T-helper 1 cell treated with Interleukin-12 subunit alpha and Interleukin-12 subunit beta and Interleukin-4 antibody, amounts not matched to agents 30 μg/mL and 1 μg/mL, for 36 hours (primary cell): ENCODE measurements at regions not wholly inside any gene's neighbourhood (a gene's known extent, or its start where the extent isn't known, plus 50 kb on each side); places are given as distances from the start of the nearest gene placed in this dataset.
"Not testable (repeated sequence)": the region's sequence is repeated elsewhere in the genome, so short reads cannot be mapped to it uniquely, and the experiment has no call there.

Source experiments
- H3K27ac Mint-ChIP-seq: one replicate; pipeline ENCODE4 v1.8.0; 2021; ENCODE audit warnings: mild to moderate bottlenecking, mixed read lengths
- H3K27me3 Mint-ChIP-seq: one replicate; pipeline ENCODE4 v1.8.0; 2021; ENCODE audit warnings: low read depth, mixed read lengths
- H3K36me3 Mint-ChIP-seq: one replicate; pipeline ENCODE4 v1.8.0; 2021; ENCODE audit warnings: low read depth, mixed read lengths
- H3K4me1 Mint-ChIP-seq: one replicate; pipeline ENCODE4 v1.8.0; 2021; ENCODE audit warnings: low read depth, mixed read lengths
- H3K4me3 Mint-ChIP-seq: one replicate; pipeline ENCODE4 v1.8.0; 2021; ENCODE audit warnings: mild to moderate bottlenecking, moderate library complexity, mixed read lengths
- H3K9me3 Mint-ChIP-seq: one replicate; pipeline ENCODE4 v1.8.0; 2021; ENCODE audit warnings: mixed read lengths

DNA sequence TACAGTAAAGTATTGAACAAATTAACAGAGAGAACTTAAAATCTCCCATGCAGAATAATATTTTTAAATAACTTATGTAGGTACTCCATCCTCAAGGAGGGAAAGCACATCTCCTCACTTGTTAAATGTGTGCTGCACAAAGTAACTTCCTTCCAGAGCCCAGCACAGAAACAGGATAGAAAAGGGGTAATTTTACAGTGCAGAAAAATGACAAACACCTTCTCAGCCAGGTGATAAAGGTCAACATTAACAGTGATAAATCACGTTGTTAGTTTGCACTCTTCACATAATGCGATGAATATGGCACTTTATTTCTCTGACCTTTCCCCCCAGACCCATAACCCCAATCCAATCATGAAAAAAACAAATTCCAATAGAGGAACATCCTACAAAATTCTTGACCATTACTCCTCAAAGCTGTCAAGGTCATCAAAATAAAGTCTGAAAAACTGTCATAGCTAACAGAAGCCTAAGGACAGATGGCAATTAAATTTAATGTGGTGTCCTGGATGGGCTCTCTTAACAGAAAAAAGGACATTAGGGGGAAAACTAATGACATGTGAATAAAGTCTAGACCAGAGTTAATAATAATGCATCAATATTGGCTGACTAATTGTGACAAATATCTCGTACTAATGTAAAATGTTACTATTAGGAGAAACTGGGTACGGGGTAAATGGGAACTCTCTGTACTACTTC is 547.4 kb upstream of the AGA start:
- no peaks in the 10 kb centered on the region for H3K4me1 Mint-ChIP-seq
- H3K9me3 Mint-ChIP-seq = no peaks in the 10 kb centered on the region
- H3K4me3 Mint-ChIP-seq = no peak overlapping the region
- H3K27ac Mint-ChIP-seq = no peak overlapping the region
- no peaks in the 10 kb centered on the region for H3K27me3 Mint-ChIP-seq
- H3K36me3 Mint-ChIP-seq = no peaks in the 10 kb centered on the region

DNA sequence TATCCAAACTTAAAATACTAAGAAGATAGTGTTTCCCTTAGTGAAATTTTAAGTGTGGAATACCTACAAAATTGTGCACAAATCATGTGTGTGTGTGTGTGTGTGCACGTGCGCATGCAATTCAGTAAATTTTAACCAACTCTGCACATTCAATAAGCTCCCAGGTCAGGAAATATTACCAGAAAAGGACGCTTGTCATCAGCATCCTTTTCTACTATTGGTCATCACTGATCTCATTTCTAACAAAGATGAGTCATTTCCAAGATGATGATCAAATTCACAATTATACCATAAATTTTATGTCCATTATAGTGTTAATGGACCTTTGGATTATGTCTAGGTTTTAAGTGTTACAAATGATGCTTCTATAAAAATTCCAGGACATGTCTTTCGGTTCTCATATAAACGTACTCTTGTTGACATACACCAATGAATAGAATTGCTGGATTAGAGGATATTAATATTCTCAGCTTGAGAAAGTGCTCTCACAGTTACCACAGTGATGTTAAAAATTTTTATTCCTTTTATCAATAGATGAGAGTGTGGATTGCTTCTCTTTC is 560.9 kb upstream of the AGA start:
- peaks cover 7% of the 10 kb centered on the region for H3K9me3 Mint-ChIP-seq
- H3K27me3 Mint-ChIP-seq = no peaks in the 10 kb centered on the region
- no peak overlapping the region for H3K27ac Mint-ChIP-seq

DNA sequence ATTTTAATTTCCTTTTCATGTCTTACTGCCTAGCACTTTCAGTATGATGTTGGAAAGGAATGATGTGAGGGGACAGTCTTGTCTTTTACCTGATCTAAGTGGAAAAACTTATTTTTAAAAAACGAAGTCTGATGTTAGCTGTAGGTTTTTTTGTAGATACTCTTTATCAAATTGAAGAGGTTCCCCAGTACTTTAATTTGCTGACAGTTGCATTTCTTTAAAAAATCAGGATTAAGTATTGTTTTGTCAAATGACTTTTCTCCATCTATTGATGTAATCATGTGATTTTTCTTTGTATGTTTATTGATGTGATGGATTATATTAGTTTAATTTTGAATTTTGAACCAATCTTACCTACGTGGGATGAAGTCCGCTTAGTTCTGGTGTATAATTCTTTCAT is 568.4 kb upstream of the AGA start:
- H3K9me3 Mint-ChIP-seq = no peaks in the 10 kb centered on the region
- H3K4me1 Mint-ChIP-seq = no peaks in the 10 kb centered on the region
- no peak overlapping the region for H3K27ac Mint-ChIP-seq
- H3K27me3 Mint-ChIP-seq = no peaks in the 10 kb centered on the region
- H3K4me3 Mint-ChIP-seq = no peak overlapping the region
- no peaks in the 10 kb centered on the region for H3K36me3 Mint-ChIP-seq

More for the DNA sequence above, 560.9 kb upstream of the AGA start:
- Mint-ChIP-seq H3K4me3 (no peak overlapping the region), H3K36me3 (no peaks in the 10 kb centered on the region), H3K4me1 (no peaks in the 10 kb centered on the region)

DNA sequence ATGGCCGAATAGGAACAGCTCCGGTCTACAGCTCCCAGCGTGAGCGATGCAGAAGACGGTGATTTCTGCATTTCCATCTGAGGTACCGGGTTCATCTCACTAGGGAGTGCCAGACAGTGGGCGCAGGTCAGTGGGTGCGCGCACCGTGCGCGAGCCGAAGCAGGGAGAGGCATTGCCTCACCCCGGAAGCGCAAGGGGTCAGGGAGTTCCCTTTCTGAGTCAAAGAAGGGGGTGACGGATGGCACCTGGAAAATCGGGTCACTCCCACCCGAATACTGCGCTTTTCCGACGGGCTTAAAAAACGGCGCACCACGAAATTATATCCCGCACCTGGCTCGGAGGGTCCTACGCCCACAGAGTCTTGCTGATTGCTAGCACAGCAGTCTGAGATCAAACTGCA is 572.8 kb upstream of the AGA start:
- not testable (repeated sequence) for H3K4me1 Mint-ChIP-seq, H3K27me3 Mint-ChIP-seq, H3K27ac Mint-ChIP-seq, H3K36me3 Mint-ChIP-seq, H3K9me3 Mint-ChIP-seq, H3K4me3 Mint-ChIP-seq

DNA sequence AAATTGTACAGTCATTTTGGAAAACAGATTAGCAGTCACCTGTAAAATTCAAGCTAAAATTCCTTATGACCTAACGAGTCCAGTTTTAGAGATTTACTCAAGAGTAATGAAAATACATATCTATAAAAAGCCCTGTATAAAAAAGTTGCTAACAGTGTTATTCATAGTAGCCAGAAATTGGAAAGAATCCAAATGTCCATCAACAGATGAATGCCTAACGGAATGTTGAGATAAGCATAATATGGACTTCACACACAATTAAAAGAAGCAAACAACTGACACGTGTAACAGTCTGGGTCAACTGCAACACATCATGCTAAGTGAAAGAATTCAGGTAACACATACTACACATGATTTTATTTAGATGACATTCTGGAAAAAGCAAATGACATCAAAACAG is 584.8 kb upstream of the AGA start:
- no peaks in the 10 kb centered on the region for H3K4me1 Mint-ChIP-seq
- H3K27me3 Mint-ChIP-seq = no peaks in the 10 kb centered on the region
- no peaks in the 10 kb centered on the region for H3K36me3 Mint-ChIP-seq
- H3K27ac Mint-ChIP-seq = no peak overlapping the region
- no peaks in the 10 kb centered on the region for H3K9me3 Mint-ChIP-seq
- H3K4me3 Mint-ChIP-seq = no peak overlapping the region

GRCh38 chr4:178027796-178028195 is 585.6 kb upstream of the AGA start:
- Mint-ChIP-seq H3K4me1 (no peaks in the 10 kb centered on the region), H3K27me3 (no peaks in the 10 kb centered on the region), H3K27ac (no peak overlapping the region), H3K9me3 (no peaks in the 10 kb centered on the region), H3K36me3 (no peaks in the 10 kb centered on the region), H3K4me3 (no peak overlapping the region)

GRCh38 chr4:178028481-178028880 is 586.2 kb upstream of the AGA start:
- Mint-ChIP-seq H3K27me3 (no peaks in the 10 kb centered on the region), H3K27ac (no peak overlapping the region), H3K4me3 (no peak overlapping the region), H3K36me3 (no peaks in the 10 kb centered on the region), H3K9me3 (no peaks in the 10 kb centered on the region), H3K4me1 (no peaks in the 10 kb centered on the region)

DNA sequence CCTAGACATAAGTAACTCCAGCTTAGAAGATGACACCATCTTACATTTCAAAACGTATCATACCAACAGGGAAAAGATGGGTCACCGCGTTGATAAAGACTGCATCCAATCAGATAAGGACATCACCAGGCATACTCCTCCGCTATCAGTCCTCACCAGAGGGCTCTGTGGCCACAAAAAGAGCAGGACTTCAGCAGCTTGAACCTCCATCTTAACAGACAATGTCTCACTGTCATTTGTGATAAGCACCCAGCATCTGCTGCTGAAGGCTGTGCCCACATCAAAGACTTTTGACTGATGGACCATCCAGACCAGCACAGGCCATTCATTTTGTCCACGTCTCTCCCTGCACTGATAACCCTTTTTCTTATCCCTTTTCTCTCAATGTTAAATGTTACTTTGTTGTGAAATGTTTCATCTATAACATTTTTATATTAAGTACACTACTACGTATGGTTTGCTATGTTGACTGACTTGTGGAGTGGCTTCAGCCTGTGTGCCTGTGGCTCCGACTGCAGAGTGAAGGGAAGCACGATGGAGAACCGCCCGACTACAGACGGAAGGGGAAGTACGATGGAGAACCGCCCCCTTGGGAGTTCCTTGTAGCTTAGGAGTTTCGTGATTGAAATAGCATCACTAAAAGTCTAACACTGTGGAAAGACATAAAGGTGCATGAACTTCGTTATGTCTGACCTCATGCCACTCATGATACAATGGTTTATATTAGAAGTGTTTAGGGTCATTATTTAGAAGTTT is 595.4 kb upstream of the AGA start:
- Mint-ChIP-seq H3K27ac (no peak overlapping the region), H3K4me1 (no peaks in the 10 kb centered on the region), H3K36me3 (no peaks in the 10 kb centered on the region), H3K4me3 (no peak overlapping the region), H3K27me3 (no peaks in the 10 kb centered on the region), H3K9me3 (peaks cover 7% of the 10 kb centered on the region)

DNA sequence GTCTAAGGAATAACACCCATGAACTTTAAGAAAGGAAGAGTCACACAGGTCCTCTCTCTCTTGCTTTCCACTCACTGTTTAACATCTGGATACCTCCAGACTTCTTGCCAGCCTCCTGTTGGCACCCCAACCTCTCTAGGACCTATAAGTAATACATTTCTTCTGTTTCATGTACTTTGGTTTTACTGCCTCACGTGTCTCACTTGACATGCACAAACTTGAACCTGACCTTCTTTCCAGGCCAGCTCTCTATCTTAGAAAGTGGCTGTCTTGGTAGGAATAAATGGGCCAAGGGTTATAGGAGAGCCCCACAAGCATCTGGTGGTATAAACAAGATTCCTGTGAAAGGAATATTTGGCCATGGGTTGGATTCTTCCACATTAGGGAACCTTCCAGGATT is 614.8 kb upstream of the AGA start:
- H3K4me3 Mint-ChIP-seq = no peak overlapping the region
- no peak overlapping the region for H3K27ac Mint-ChIP-seq
- H3K9me3 Mint-ChIP-seq = peaks cover 7% of the 10 kb centered on the region
- H3K27me3 Mint-ChIP-seq = no peaks in the 10 kb centered on the region
- no peaks in the 10 kb centered on the region for H3K36me3 Mint-ChIP-seq
- no peaks in the 10 kb centered on the region for H3K4me1 Mint-ChIP-seq

DNA sequence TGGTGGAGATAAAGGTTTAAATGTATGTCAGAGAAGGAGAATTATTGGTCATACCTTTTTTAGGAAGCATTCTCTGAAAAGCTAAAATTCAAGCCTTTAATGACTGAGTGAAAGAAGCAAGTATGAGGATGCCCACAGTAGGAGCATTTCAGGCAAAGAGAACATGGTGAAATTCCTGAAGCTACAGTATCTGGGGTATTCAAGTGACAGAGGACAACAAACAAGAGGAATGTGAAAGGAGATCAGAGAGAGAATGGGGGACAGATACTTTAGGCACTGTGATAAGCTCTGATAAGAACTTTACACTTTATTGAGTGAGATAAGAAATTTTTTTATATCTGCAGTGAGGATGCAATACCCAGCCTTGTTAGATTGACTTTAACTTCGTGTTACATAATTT is 621.3 kb upstream of the AGA start:
- Mint-ChIP-seq H3K4me3 (no peak overlapping the region), H3K4me1 (no peaks in the 10 kb centered on the region), H3K36me3 (no peaks in the 10 kb centered on the region), H3K9me3 (no peaks in the 10 kb centered on the region), H3K27me3 (no peaks in the 10 kb centered on the region), H3K27ac (no peak overlapping the region)

DNA sequence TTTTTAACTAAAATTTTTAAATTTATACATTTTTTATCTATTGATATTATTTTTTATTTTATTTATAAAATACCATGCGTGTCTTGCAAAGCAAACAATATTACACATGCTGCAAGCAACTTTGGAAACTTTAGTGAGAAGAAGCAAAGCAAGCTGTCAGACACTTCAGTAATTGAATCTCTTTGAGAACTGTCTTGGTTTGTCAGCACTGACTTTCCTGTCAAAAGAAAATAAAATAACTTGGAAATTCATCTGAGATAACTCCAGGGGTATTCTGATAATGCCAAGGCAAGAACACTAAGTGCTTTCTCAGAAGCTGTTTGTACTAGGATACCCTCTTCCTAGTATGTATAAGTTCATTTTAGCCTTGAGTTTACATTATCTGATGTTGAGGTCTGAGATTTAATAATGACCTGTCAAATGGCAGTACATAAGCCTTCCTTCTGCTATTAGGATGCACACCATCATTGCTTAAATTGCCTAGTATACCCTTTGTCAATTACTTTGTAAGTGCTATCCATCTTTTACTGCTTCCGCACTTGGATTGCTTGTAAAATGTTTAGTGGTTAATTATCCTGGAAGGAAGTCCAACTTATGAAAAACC is 624.2 kb upstream of the AGA start:
- Mint-ChIP-seq H3K27ac (no peak overlapping the region), H3K36me3 (no peaks in the 10 kb centered on the region), H3K4me3 (no peak overlapping the region), H3K9me3 (no peaks in the 10 kb centered on the region), H3K4me1 (no peaks in the 10 kb centered on the region), H3K27me3 (no peaks in the 10 kb centered on the region)

GRCh38 chr4:178068136-178068535 is 625.9 kb upstream of the AGA start:
- Mint-ChIP-seq H3K27me3 (no peaks in the 10 kb centered on the region), H3K4me1 (no peaks in the 10 kb centered on the region), H3K4me3 (no peak overlapping the region)

DNA sequence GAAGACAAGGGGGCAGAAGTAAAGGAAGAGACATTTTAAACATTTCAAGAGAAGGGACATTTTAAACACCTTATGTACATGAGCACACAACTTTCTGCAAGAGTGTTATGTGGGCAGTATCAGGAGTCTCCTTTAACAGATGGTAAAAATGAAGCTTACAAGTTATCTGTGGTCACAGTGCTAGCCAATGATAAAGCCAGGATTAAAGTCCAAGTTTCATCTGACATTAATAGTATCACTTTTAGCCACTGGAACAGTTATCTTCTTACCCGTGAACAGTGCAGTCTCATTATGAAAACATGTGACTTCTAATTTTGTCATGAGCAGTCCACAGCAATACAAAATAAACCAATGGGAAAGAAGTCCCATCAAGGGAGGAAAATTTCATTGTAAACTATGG is 627.9 kb upstream of the AGA start:
- H3K27me3 Mint-ChIP-seq = no peaks in the 10 kb centered on the region
- H3K4me3 Mint-ChIP-seq = no peak overlapping the region
- H3K27ac Mint-ChIP-seq = no peak overlapping the region
- H3K36me3 Mint-ChIP-seq = no peaks in the 10 kb centered on the region
- H3K4me1 Mint-ChIP-seq = no peaks in the 10 kb centered on the region
- no peaks in the 10 kb centered on the region for H3K9me3 Mint-ChIP-seq

More at GRCh38 chr4:178068136-178068535, 625.9 kb upstream of the AGA start:
- no peaks in the 10 kb centered on the region for H3K36me3 Mint-ChIP-seq
- H3K9me3 Mint-ChIP-seq = no peaks in the 10 kb centered on the region
- H3K27ac Mint-ChIP-seq = no peak overlapping the region

- no peaks in the 10 kb centered on the region for H3K9me3 Mint-ChIP-seq
- no peaks in the 10 kb centered on the region for H3K36me3 Mint-ChIP-seq
- H3K4me3 Mint-ChIP-seq = no peak overlapping the region
- H3K4me1 Mint-ChIP-seq = no peaks in the 10 kb centered on the region
- H3K27ac Mint-ChIP-seq = no peak overlapping the region
- H3K27me3 Mint-ChIP-seq = no peaks in the 10 kb centered on the region
Observed at GRCh38 chr4:178080312-178080711, 638.1 kb upstream of the AGA start.

- Mint-ChIP-seq H3K36me3 (no peaks in the 10 kb centered on the region), H3K4me1 (no peaks in the 10 kb centered on the region), H3K4me3 (no peak overlapping the region), H3K27ac (no peak overlapping the region), H3K27me3 (no peaks in the 10 kb centered on the region), H3K9me3 (no peaks in the 10 kb centered on the region)
Observed at GRCh38 chr4:178081176-178081575, 638.9 kb upstream of the AGA start.
